HEK293 (cell line): ENCODE measurements at regions not wholly inside any gene's neighbourhood (a gene's known extent, or its start where the extent isn't known, plus 50 kb on each side); places are given as distances from the start of the nearest gene placed in this dataset.
A peak's percentile ranks its signal among the peaks of the same experiment; 100 is the strongest.

ENCODE experiments used
- CTCF ChIA-PET: fragments of 350-600 bp; formaldehyde crosslinking; extraction: SDS; loops from one replicate; lab custom pipeline; 2021; ENCODE audit warnings: antibody characterized with exemption; lab: Yijun Ruan, JAX
- POLR2A ChIA-PET: fragments of 300-600 bp; formaldehyde crosslinking; extraction: SDS; loops from one replicate; lab custom pipeline; 2020; ENCODE audit warnings: antibody characterized with exemption, inconsistent platforms; lab: Yijun Ruan, JAX
- H3K27ac ChIP-seq: fragments of 200-500 bp; sonication (Bioruptor generic); 2 replicates; pipeline ENCODE4 v1.5.1; 2014; ENCODE audit warnings: low read depth, low read length, control low read depth, inconsistent platforms; ENCODE audit errors: extremely low read depth
- H3K36me3 ChIP-seq, 2 experiments: fragments of 200-500 bp in 1 of 2; sonication (Bioruptor generic) in 1 of 2; 1 replicate in 1 of 2; 2 replicates in 1 of 2; pipeline ENCODE4 v1.5.1; 2014 to 2017; ENCODE audit warnings: inconsistent platforms in 2 of 2, low read length in 2 of 2; ENCODE audit not compliant: control insufficient read depth in 2 of 2, insufficient read depth in 1 of 2
- H3K4me1 ChIP-seq: fragments of 200-500 bp; sonication (Bioruptor generic); 2 replicates; pipeline ENCODE4 v1.5.1; 2014; ENCODE audit warnings: mild to moderate bottlenecking, low read length, inconsistent platforms; ENCODE audit not compliant: control insufficient read depth, insufficient read depth
- H3K4me3 ChIP-seq: 2 replicates; pipeline ENCODE4 v1.5.1; 2011; ENCODE audit warnings: low read depth, mild to moderate bottlenecking, control low read depth, low read length, moderate library complexity
- H3K9me3 ChIP-seq: fragments of 200-500 bp; sonication (Bioruptor generic); 2 replicates; pipeline ENCODE4 v1.5.1; 2014; ENCODE audit warnings: low read depth, low read length, inconsistent platforms; ENCODE audit not compliant: control insufficient read depth, insufficient read depth
- KLF10 ChIP-seq: fragments of 450-650 bp; IDR thresholded peaks from 2 replicates; pipeline ENCODE4 v1.5.1; 2018; ENCODE audit warnings: missing biosample characterization, mild to moderate bottlenecking, missing genetic modification characterization
- MYNN ChIP-seq: fragments of 450-650 bp; formaldehyde crosslinking; IDR thresholded peaks from 2 replicates; pipeline ENCODE4 v1.5.1; 2016; ENCODE audit warnings: missing biosample characterization, missing genetic modification characterization, borderline replicate concordance
- PBX3 ChIP-seq: sonication (generic); formaldehyde crosslinking; IDR thresholded peaks from 2 replicates; pipeline ENCODE4 v1.8.1; 2022; ENCODE audit warnings: mild to moderate bottlenecking, moderate library complexity, missing genetic modification reagents
- REPIN1 ChIP-seq: fragments of 450-650 bp; formaldehyde crosslinking; IDR thresholded peaks from 2 replicates; pipeline ENCODE4 v1.5.1; 2017; ENCODE audit warnings: missing biosample characterization, missing genetic modification characterization, low read depth
- SETDB1 ChIP-seq: IDR thresholded peaks from one replicate; pipeline ENCODE4 v1.6.1; 2017; ENCODE audit warnings: mild to moderate bottlenecking, low read length, moderate library complexity, mixed read lengths; ENCODE audit not compliant: insufficient read length
- TRIM28 ChIP-seq: IDR thresholded peaks from 2 replicates; pipeline ENCODE4 v1.6.1; 2011; ENCODE audit warnings: low read length, control low read depth, borderline replicate concordance
- TSHZ1 ChIP-seq: fragments of 450-650 bp; formaldehyde crosslinking; IDR thresholded peaks from 2 replicates; pipeline ENCODE4 v1.5.1; 2016; ENCODE audit warnings: missing biosample characterization, missing genetic modification characterization, borderline replicate concordance
- ZBTB20 ChIP-seq: fragments of 450-650 bp; formaldehyde crosslinking; IDR thresholded peaks from 2 replicates; pipeline ENCODE4 v1.5.1; 2016; ENCODE audit warnings: missing biosample characterization, missing genetic modification characterization
- ZFP37 ChIP-seq: fragments of 450-650 bp; formaldehyde crosslinking; IDR thresholded peaks from 2 replicates; pipeline ENCODE4 v1.5.1; 2016; ENCODE audit warnings: missing biosample characterization, missing genetic modification characterization
- ZFP41 ChIP-seq: fragments of 450-650 bp; formaldehyde crosslinking; IDR thresholded peaks from 2 replicates; pipeline ENCODE4 v1.5.1; 2016; ENCODE audit warnings: missing biosample characterization, missing genetic modification characterization, borderline replicate concordance
- ZIC2 ChIP-seq: fragments of 450-650 bp; formaldehyde crosslinking; IDR thresholded peaks from 2 replicates; pipeline ENCODE4 v1.5.1; 2016; ENCODE audit warnings: missing biosample characterization, missing genetic modification characterization
- ZNF157 ChIP-seq: fragments of 450-650 bp; formaldehyde crosslinking; IDR thresholded peaks from 2 replicates; pipeline ENCODE4 v1.5.1; 2016; ENCODE audit warnings: missing biosample characterization, missing genetic modification characterization
- ZNF366 ChIP-seq: fragments of 450-650 bp; formaldehyde crosslinking; conservative IDR thresholded peaks from 2 replicates; pipeline ENCODE4 v1.5.1; 2016; ENCODE audit warnings: missing biosample characterization, missing genetic modification characterization
- ZNF501 ChIP-seq: fragments of 450-650 bp; formaldehyde crosslinking; IDR thresholded peaks from 2 replicates; pipeline ENCODE4 v1.5.1; 2016; ENCODE audit warnings: missing biosample characterization, missing genetic modification characterization
- ZNF654 ChIP-seq: fragments of 450-650 bp; formaldehyde crosslinking; IDR thresholded peaks from 2 replicates; pipeline ENCODE4 v1.5.1; 2016; ENCODE audit warnings: low read depth, missing biosample characterization, missing genetic modification characterization
- ZNF692 ChIP-seq: fragments of 450-650 bp; formaldehyde crosslinking; IDR thresholded peaks from 2 replicates; pipeline ENCODE4 v1.5.1; 2016; ENCODE audit warnings: missing biosample characterization, missing genetic modification characterization
- ZNF701 ChIP-seq: fragments of 450-650 bp; formaldehyde crosslinking; IDR thresholded peaks from 2 replicates; pipeline ENCODE4 v1.5.1; 2016; ENCODE audit warnings: missing biosample characterization, missing genetic modification characterization
- TF ChIP-seq, protein P1 (sequence below): fragments of 450-650 bp; formaldehyde crosslinking; IDR thresholded peaks from 2 replicates; pipeline ENCODE4 v1.5.1; 2016; ENCODE audit warnings: missing biosample characterization, missing genetic modification characterization
- TF ChIP-seq, protein P2 (sequence below): fragments of 450-650 bp; formaldehyde crosslinking; IDR thresholded peaks from 2 replicates; pipeline ENCODE4 v1.5.1; 2016; ENCODE audit warnings: missing biosample characterization, missing genetic modification characterization, low read depth

DNA sequence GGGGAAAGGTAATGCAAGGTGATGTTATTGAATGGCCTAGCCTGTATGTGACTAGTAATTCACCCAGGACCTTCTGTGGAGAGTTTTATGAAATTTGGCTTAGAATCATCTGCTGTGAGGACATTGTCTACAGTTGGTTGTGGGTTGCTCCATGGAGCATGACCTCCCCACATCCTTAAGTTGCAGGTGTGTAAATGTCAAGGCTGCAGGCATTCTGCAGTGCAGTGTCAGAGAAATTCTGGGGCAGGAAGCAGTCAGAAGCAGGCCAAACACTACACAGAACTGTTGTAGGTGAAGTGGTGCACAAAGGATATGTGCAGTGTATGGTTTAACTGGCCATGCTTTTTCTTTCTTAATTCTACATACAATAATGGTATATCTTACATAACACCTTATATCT lies 588.3 kb downstream of the EBF1 start:
- TF ChIP-seq ZNF701 (tag by site-specific recombination), result no peak
- no peak for TF ChIP-seq ZFP37 (tag by site-specific recombination)
- no peak for TF ChIP-seq SETDB1
- TF ChIP-seq ZNF654, result no peak
- TF ChIP-seq TSHZ1 (tag by site-specific recombination), result no peak
- TF ChIP-seq, protein P1, sequence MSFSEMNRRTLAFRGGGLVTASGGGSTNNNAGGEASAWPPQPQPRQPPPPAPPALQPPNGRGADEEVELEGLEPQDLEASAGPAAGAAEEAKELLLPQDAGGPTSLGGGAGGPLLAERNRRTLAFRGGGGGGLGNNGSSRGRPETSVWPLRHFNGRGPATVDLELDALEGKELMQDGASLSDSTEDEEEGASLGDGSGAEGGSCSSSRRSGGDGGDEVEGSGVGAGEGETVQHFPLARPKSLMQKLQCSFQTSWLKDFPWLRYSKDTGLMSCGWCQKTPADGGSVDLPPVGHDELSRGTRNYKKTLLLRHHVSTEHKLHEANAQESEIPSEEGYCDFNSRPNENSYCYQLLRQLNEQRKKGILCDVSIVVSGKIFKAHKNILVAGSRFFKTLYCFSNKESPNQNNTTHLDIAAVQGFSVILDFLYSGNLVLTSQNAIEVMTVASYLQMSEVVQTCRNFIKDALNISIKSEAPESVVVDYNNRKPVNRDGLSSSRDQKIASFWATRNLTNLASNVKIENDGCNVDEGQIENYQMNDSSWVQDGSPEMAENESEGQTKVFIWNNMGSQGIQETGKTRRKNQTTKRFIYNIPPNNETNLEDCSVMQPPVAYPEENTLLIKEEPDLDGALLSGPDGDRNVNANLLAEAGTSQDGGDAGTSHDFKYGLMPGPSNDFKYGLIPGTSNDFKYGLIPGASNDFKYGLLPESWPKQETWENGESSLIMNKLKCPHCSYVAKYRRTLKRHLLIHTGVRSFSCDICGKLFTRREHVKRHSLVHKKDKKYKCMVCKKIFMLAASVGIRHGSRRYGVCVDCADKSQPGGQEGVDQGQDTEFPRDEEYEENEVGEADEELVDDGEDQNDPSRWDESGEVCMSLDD (tag by site-specific recombination), result no peak
- Histone ChIP-seq H3K4me1 (no peaks in the 10 kb centered on the region), H3K9me3 (no peaks in the 10 kb centered on the region), H3K4me3 (no peak overlapping the region), H3K36me3 (no peaks in the 10 kb centered on the region), H3K27ac (no peak overlapping the region)
- POLR2A ChIA-PET, result no interaction called here
- CTCF ChIA-PET, result no interaction called here

DNA sequence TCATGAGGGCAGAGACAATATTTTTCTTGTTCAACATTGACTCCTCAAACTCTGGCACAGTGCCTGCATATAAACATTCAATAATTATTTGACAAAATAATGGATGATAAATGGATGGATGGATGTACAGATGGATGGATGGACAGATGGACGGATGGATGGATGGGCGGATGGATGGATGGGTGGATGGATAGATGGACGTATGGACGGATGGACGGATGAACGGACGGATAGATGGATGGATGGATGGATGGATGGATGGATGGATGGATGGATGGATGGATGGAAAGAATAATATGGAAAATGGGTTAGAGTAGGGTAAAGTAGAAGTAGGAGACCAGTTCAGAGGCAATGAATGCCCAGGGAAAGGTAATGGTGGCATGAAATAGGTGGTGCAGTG lies 589.2 kb downstream of the EBF1 start:
- peak; percentile 93 for TF ChIP-seq ZNF366
- TF ChIP-seq MYNN (tag by site-specific recombination), result no peak
- no peak for TF ChIP-seq KLF10 (tag by site-specific recombination)
- TF ChIP-seq ZBTB20 (tag by site-specific recombination), result no peak
- no peak for TF ChIP-seq ZNF157 (tag by site-specific recombination)
- no peak overlapping the region for H3K27ac ChIP-seq
- CTCF ChIA-PET, result no interaction called here
- no peaks in the 10 kb centered on the region for H3K4me1 ChIP-seq
- POLR2A ChIA-PET, result no interaction called here
- H3K4me3 ChIP-seq, result no peak overlapping the region
- H3K36me3 ChIP-seq, result no peaks in the 10 kb centered on the region
- H3K9me3 ChIP-seq, result no peaks in the 10 kb centered on the region

DNA sequence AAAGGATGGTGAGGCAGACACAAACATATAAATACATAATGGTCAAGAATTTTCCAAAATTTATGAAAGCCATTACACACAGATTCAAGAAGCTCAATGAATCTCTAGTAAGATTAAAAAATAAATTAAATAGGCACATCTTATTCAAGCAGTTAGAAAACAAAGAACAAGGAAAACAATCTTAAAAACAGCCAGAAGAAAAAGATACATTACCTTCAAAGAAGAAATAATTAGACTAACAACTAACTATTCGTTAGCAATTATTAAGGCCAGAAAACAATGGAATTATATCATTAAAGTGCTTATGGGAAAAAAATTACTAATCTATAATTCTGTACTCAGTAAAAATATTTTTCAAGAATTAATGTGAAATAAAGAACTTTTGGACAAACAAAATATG lies 593.1 kb downstream of the EBF1 start:
- ChIA-PET POLR2A (no interaction called here), CTCF (no interaction called here)
- H3K4me1 ChIP-seq, result no peaks in the 10 kb centered on the region
- H3K9me3 ChIP-seq, result no peaks in the 10 kb centered on the region
- H3K27ac ChIP-seq, result no peak overlapping the region
- H3K4me3 ChIP-seq, result no peak overlapping the region
- no peaks in the 10 kb centered on the region for H3K36me3 ChIP-seq
- TF ChIP-seq ZNF501 (tag by site-specific recombination), result no peak
- TF ChIP-seq ZFP41 (tag by site-specific recombination), result no peak
- TF ChIP-seq TRIM28, result peak; percentile 66; the same call in 1 of the 2 replicates
- no peak for TF ChIP-seq ZNF692 (tag by site-specific recombination)
- TF ChIP-seq REPIN1, result no peak
- TF ChIP-seq, protein P2, sequence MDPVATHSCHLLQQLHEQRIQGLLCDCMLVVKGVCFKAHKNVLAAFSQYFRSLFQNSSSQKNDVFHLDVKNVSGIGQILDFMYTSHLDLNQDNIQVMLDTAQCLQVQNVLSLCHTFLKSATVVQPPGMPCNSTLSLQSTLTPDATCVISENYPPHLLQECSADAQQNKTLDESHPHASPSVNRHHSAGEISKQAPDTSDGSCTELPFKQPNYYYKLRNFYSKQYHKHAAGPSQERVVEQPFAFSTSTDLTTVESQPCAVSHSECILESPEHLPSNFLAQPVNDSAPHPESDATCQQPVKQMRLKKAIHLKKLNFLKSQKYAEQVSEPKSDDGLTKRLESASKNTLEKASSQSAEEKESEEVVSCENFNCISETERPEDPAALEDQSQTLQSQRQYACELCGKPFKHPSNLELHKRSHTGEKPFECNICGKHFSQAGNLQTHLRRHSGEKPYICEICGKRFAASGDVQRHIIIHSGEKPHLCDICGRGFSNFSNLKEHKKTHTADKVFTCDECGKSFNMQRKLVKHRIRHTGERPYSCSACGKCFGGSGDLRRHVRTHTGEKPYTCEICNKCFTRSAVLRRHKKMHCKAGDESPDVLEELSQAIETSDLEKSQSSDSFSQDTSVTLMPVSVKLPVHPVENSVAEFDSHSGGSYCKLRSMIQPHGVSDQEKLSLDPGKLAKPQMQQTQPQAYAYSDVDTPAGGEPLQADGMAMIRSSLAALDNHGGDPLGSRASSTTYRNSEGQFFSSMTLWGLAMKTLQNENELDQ (tag by site-specific recombination), result no peak
- TF ChIP-seq ZNF366, result no peak
- no peak for TF ChIP-seq ZIC2
- no peak for TF ChIP-seq PBX3 (CRISPR knock-in tag)
- TF ChIP-seq SETDB1, result peak; percentile 75
